H1 (cell line): ENCODE measurements at regions not wholly inside any gene's neighbourhood (a gene's known extent, or its start where the extent isn't known, plus 50 kb on each side); places are given as distances from the start of the nearest gene placed in this dataset.

Experiments
- CBX5 ChIP-seq: fragments of 300-800, 300-1000 bp; sonication (generic); IDR thresholded peaks from 2 replicates; pipeline ENCODE4 v1.7.1; 2016; ENCODE audit warnings: antibody characterized with exemption, low read length, low read depth
- EP300 ChIP-seq, 2 experiments: IDR thresholded peaks; 1 replicate in 1 of 2; 2 replicates in 1 of 2; pipeline ENCODE4 v1.6.1; 2011 to 2012; ENCODE audit warnings: low read depth in 2 of 2, low read length in 2 of 2, mild to moderate bottlenecking in 2 of 2, borderline replicate concordance in 1 of 2, inconsistent platforms in 1 of 2, moderate library complexity in 1 of 2
- EZH2 ChIP-seq: fragments of 200-600 bp; sonication (generic); IDR thresholded peaks from 2 replicates; pipeline ENCODE4 v1.7.1; 2012; ENCODE audit warnings: low read depth, mild to moderate bottlenecking, moderate library complexity, low read length, inconsistent platforms; ENCODE audit not compliant: severe bottlenecking
- POLR2AphosphoS5 ChIP-seq: IDR thresholded peaks from 2 replicates; pipeline ENCODE4 v1.6.1; 2011; ENCODE audit warnings: low read depth, low read length
- SRF ChIP-seq: IDR thresholded peaks from 2 replicates; pipeline ENCODE4 v1.6.1; 2011; ENCODE audit warnings: mild to moderate bottlenecking, low read depth, low read length, moderate library complexity
- TAF1 ChIP-seq: IDR thresholded peaks from 2 replicates; pipeline ENCODE4 v1.6.1; 2011; ENCODE audit warnings: mild to moderate bottlenecking, low read depth, low read length
- TEAD4 ChIP-seq: IDR thresholded peaks from 2 replicates; pipeline ENCODE4 v1.6.1; 2012; ENCODE audit warnings: low read depth, low read length, inconsistent platforms, mixed read lengths
- TF ChIP-seq, protein P1 (sequence below): IDR thresholded peaks from 2 replicates; pipeline ENCODE4 v1.6.1; 2012; ENCODE audit warnings: low read length, inconsistent platforms
- TF ChIP-seq, protein P2 (sequence below): fragments of 300-600 bp; sonication (generic); IDR thresholded peaks from 2 replicates; pipeline ENCODE4 v1.7.1; 2012; ENCODE audit warnings: low read length, moderate library complexity, mild to moderate bottlenecking, inconsistent platforms; ENCODE audit not compliant: insufficient replicate concordance

DNA sequence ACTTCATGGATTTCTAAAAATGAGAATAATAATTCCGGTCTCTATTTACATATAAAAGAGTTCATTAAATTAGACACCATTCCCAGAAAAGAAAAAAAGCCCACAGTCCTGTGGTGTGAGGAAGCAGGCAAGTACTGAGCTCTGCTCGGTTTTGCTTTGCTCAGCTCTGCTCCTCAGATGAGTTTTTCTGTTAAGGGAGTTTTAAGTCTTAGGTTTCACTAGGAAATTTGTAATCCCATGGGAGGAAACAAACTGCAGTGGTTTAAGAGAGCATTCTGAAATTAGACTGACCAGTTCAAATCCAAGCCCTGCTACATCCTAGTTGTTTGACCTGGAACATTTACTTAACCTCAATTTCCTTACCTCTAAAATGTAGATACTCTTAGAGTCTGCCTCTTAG, 338.6 kb upstream of the MMADHC start:
- TF ChIP-seq EZH2 (no peak), SRF (no peak), CBX5 (no peak), TAF1 (no peak), POLR2AphosphoS5 (no peak), TEAD4 (no peak), EP300 (IDR thresholded peaks at IDR 0.05; ENCODE audit: borderline replicate concordance in 1 of 2, low read depth in 2 of 2, low read length in 2 of 2) (no peak)
- TF ChIP-seq, protein P1, sequence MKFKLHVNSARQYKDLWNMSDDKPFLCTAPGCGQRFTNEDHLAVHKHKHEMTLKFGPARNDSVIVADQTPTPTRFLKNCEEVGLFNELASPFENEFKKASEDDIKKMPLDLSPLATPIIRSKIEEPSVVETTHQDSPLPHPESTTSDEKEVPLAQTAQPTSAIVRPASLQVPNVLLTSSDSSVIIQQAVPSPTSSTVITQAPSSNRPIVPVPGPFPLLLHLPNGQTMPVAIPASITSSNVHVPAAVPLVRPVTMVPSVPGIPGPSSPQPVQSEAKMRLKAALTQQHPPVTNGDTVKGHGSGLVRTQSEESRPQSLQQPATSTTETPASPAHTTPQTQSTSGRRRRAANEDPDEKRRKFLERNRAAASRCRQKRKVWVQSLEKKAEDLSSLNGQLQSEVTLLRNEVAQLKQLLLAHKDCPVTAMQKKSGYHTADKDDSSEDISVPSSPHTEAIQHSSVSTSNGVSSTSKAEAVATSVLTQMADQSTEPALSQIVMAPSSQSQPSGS: no peak
- TF ChIP-seq, protein P2, sequence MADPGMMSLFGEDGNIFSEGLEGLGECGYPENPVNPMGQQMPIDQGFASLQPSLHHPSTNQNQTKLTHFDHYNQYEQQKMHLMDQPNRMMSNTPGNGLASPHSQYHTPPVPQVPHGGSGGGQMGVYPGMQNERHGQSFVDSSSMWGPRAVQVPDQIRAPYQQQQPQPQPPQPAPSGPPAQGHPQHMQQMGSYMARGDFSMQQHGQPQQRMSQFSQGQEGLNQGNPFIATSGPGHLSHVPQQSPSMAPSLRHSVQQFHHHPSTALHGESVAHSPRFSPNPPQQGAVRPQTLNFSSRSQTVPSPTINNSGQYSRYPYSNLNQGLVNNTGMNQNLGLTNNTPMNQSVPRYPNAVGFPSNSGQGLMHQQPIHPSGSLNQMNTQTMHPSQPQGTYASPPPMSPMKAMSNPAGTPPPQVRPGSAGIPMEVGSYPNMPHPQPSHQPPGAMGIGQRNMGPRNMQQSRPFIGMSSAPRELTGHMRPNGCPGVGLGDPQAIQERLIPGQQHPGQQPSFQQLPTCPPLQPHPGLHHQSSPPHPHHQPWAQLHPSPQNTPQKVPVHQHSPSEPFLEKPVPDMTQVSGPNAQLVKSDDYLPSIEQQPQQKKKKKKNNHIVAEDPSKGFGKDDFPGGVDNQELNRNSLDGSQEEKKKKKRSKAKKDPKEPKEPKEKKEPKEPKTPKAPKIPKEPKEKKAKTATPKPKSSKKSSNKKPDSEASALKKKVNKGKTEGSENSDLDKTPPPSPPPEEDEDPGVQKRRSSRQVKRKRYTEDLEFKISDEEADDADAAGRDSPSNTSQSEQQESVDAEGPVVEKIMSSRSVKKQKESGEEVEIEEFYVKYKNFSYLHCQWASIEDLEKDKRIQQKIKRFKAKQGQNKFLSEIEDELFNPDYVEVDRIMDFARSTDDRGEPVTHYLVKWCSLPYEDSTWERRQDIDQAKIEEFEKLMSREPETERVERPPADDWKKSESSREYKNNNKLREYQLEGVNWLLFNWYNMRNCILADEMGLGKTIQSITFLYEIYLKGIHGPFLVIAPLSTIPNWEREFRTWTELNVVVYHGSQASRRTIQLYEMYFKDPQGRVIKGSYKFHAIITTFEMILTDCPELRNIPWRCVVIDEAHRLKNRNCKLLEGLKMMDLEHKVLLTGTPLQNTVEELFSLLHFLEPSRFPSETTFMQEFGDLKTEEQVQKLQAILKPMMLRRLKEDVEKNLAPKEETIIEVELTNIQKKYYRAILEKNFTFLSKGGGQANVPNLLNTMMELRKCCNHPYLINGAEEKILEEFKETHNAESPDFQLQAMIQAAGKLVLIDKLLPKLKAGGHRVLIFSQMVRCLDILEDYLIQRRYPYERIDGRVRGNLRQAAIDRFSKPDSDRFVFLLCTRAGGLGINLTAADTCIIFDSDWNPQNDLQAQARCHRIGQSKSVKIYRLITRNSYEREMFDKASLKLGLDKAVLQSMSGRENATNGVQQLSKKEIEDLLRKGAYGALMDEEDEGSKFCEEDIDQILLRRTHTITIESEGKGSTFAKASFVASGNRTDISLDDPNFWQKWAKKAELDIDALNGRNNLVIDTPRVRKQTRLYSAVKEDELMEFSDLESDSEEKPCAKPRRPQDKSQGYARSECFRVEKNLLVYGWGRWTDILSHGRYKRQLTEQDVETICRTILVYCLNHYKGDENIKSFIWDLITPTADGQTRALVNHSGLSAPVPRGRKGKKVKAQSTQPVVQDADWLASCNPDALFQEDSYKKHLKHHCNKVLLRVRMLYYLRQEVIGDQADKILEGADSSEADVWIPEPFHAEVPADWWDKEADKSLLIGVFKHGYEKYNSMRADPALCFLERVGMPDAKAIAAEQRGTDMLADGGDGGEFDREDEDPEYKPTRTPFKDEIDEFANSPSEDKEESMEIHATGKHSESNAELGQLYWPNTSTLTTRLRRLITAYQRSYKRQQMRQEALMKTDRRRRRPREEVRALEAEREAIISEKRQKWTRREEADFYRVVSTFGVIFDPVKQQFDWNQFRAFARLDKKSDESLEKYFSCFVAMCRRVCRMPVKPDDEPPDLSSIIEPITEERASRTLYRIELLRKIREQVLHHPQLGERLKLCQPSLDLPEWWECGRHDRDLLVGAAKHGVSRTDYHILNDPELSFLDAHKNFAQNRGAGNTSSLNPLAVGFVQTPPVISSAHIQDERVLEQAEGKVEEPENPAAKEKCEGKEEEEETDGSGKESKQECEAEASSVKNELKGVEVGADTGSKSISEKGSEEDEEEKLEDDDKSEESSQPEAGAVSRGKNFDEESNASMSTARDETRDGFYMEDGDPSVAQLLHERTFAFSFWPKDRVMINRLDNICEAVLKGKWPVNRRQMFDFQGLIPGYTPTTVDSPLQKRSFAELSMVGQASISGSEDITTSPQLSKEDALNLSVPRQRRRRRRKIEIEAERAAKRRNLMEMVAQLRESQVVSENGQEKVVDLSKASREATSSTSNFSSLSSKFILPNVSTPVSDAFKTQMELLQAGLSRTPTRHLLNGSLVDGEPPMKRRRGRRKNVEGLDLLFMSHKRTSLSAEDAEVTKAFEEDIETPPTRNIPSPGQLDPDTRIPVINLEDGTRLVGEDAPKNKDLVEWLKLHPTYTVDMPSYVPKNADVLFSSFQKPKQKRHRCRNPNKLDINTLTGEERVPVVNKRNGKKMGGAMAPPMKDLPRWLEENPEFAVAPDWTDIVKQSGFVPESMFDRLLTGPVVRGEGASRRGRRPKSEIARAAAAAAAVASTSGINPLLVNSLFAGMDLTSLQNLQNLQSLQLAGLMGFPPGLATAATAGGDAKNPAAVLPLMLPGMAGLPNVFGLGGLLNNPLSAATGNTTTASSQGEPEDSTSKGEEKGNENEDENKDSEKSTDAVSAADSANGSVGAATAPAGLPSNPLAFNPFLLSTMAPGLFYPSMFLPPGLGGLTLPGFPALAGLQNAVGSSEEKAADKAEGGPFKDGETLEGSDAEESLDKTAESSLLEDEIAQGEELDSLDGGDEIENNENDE: no peak
